ENCODE measurements at regions not wholly inside any gene's neighbourhood (a gene's known extent, or its start where the extent isn't known, plus 50 kb on each side); places are given as distances from the start of the nearest gene placed in this dataset.

DNA sequence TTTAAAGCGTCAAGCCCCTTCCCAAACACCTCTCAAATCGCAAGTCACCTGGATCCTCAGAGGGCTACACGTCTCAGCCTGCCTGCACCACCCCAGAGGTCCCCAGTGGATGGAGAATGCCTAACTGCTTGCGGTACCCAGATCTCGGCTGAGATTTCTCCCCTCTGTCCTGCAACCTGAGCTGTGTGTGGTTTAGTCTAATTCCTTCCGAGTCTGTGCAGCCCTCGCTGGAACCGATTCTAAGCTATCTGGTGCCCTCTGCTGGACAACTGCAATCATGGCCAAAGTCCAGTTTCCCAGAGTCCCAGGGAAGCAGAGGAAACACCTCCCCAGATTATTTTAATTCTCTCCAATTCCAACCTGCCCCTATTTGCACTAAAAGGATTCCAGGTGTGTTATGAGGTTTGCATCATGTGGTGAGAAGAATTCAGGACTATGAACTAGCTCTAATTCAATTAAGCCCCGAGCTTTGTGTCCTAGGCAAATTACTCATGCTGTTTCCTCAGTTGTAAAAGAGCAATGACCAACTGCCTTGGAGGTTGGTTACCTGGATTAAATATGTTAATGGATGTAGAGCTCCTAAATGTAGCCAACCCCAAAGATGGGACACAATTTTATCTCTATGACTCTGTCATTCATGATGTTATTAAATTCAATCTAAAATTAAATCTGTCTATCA lies 276.1 kb upstream of the NCKAP5 start:
- TF ChIP-seq, protein P1, sequence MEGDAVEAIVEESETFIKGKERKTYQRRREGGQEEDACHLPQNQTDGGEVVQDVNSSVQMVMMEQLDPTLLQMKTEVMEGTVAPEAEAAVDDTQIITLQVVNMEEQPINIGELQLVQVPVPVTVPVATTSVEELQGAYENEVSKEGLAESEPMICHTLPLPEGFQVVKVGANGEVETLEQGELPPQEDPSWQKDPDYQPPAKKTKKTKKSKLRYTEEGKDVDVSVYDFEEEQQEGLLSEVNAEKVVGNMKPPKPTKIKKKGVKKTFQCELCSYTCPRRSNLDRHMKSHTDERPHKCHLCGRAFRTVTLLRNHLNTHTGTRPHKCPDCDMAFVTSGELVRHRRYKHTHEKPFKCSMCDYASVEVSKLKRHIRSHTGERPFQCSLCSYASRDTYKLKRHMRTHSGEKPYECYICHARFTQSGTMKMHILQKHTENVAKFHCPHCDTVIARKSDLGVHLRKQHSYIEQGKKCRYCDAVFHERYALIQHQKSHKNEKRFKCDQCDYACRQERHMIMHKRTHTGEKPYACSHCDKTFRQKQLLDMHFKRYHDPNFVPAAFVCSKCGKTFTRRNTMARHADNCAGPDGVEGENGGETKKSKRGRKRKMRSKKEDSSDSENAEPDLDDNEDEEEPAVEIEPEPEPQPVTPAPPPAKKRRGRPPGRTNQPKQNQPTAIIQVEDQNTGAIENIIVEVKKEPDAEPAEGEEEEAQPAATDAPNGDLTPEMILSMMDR (conservative IDR thresholded peaks at IDR 0.05; ENCODE audit: low read depth, low read length), result peak; percentile 96
- TF ChIP-seq SMC3 (IDR thresholded peaks at IDR 0.05; ENCODE audit: low read depth, low read length) (peak; percentile 98), CEBPB (IDR thresholded peaks at IDR 0.05; ENCODE audit: low read depth, low read length) (no peak), POLR2A (IDR thresholded peaks at IDR 0.05; ENCODE audit: low read depth, low read length) (peak; percentile 61), CHD1 (IDR thresholded peaks at IDR 0.05; ENCODE audit: low read depth, low read length) (no peak)
